ENCODE measurements at regions not wholly inside any gene's neighbourhood (a gene's known extent, or its start where the extent isn't known, plus 50 kb on each side); places are given as distances from the start of the nearest gene placed in this dataset.

DNA sequence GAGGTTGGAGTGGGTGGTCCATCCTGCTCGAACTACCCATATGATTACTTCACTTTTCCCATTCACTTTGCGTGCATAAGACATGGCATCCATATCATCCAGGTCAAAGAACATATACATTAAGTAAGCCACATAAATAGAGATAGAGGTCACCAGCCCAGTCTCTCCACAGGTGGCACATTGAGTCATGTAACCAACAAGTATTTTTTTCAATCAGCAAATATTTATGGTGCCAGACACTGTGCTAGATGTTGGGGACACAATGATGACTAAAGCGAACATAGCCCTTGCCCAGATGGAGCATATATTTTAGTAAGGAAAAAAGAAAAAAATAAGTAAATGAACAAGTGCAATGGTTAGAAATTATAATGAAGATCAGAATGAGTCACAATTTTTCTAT is 83.6 kb upstream of the LCLAT1 start:
- TF ChIP-seq NFIC (IDR thresholded peaks at IDR 0.05) (no peak), YY1 (IDR thresholded peaks at IDR 0.05; ENCODE audit: low read depth) (no peak), TAF1 (IDR thresholded peaks at IDR 0.05; ENCODE audit: low read depth) (no peak), TEAD4 (IDR thresholded peaks at IDR 0.05) (no peak), RAD21 (IDR thresholded peaks at IDR 0.05; ENCODE audit: low read depth) (no peak), ZBTB7A (IDR thresholded peaks at IDR 0.05; ENCODE audit: low read depth) (no peak), EGR1 (IDR thresholded peaks at IDR 0.05) (no peak), FOXM1 (IDR thresholded peaks at IDR 0.05; ENCODE audit: borderline replicate concordance, low read depth) (no peak)
